Femur (tissue), 1 donor: ENCODE measurements at regions not wholly inside any gene's neighbourhood (a gene's known extent, or its start where the extent isn't known, plus 50 kb on each side); places are given as distances from the start of the nearest gene placed in this dataset.

Experiments
- DNase-seq: peaks from one replicate; pipeline ENCODE4 v3.0.0-alpha.2; 2017

DNA sequence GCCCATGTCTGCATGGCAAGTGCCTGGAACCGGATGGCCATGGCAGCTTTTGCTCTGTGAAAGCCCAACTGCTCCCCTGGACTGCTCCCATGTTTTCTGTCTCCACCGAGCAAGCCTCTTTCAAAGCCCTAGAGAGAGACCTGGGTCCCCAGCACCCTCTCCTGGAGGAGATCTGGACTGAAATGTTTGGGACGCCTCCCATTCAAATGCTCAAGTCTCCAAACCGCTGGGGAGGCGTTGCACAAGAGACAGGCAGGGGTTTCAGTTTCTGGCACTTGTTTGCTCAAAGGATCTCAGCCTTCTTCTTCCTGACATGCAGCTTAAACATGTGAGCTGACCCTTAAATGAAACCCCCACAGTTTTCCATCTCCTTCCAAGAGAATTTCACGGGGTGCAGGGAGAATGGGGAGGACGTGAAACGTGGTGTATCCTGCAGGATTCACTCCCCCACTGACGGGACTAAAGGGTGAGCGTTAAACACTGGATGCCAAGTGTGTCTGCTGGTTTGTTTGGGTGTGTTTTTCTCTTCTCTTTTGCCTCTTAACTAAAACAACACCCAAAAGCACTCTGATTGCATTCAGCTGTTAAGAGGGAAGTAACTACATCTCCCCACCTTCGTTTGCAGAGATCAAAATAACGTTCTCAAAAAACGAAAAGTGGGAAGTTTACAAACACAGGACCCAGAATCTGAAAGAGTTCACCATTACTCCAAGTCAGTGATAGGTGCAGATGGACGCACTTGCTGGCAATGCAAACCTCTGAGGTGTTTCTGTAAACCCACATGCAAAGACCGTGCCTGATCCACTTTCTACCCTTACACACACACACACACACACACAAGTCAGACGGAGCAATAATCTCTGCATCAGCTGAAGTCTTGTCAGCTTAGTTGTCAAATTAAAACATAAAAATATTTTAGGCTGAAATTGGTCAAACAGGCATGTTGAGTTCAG lies 256.9 kb downstream of the C16orf95 start:
- no peak for DNase-seq

- DNase-seq: no peak
These were observed 255.8 kb downstream of the C16orf95 start for GRCh38 chr16:87061243-87061920.

DNA sequence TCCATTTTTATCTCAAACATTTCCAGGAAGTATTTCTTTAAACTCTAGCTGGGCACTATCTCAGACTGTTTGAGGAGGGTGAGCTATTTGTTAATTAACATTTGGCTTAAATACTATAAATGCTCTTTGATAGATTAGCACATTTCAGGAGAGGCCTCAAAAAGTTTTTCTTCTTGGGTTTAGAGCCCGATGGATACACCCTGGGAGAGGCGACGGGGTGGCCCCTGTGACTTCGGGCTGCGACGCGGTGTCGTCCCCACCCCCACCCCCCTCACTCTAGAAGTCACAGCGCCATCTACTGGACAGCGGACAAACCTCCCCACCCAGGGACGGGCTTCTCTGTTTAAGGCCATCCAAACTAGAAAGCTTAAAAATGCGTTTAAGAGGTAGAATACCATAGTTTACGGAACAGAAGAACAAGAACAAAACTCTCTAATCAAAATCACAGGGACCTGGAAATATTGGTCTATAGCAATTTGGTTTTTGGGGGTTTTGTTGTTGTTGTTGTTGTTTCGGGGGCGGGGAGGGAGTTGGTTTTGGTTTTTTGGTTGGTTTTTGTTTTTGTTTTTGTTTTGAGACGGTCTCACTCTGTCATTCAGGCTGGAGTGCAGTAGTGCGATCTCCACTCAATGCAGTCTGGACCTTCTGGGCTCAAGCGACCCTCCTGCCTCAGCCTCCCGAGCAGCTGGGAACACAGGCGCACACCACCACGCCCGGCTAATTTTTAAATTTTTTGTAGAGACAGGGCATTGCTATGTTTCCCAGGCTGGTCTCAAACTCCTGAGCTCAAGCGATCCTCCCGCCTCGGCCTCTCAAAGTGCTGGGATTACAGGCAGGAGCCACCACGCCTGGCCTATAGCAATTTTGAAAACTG lies 254.4 kb downstream of the C16orf95 start:
- DNase-seq: peak; percentile 84

- no peak for DNase-seq
These were observed 253.6 kb downstream of the C16orf95 start for GRCh38 chr16:87063543-87063942.

GRCh38 chr16:87064731-87065445 lies 252.3 kb downstream of the C16orf95 start:
- no peak for DNase-seq

GRCh38 chr16:87065446-87066132 lies 251.6 kb downstream of the C16orf95 start:
- no peak for DNase-seq

DNA sequence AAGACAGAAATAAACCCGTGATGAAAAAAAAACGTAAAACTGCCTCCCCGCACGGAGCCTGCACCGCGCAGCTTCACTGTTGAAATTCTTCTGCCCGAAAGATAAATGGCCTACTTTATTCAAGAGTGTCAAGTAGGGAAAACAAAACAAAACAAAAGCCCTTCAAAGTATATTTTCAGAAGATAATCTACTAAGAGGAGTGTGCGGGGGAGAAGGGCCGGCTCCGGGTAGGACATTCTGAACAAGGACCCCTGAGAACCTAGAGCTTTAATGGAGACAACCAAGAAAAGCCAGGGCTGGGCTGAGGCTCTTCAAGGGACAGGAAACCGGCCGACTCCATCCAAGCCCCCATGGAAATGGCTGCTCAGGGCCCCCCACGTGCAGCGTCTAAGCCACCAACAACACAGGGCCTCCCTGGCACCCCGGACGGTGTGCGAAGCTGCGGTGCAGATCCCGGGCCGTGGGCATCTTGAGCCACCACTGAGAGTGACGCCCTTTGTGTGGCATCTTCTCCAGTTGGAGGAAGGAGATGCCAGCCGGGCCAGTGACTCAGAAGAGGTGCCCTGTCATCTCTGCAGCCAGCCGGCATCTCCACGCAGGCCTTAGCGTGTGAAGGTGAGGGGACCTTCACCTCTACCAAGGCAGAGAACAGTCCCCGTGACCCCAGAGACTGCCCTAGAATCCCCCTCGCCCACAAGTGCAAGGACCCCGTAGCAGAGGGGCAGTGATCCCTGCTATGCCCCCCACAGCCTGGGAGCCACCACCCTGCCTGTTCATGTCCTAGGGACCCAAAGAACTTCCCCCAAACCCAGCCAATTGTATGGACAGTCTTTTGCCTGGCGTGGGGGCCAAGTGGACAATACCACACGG lies 250.8 kb downstream of the C16orf95 start:
- DNase-seq: no peak

- no peak for DNase-seq
These were observed 250.1 kb downstream of the C16orf95 start for GRCh38 chr16:87067003-87067556.

DNA sequence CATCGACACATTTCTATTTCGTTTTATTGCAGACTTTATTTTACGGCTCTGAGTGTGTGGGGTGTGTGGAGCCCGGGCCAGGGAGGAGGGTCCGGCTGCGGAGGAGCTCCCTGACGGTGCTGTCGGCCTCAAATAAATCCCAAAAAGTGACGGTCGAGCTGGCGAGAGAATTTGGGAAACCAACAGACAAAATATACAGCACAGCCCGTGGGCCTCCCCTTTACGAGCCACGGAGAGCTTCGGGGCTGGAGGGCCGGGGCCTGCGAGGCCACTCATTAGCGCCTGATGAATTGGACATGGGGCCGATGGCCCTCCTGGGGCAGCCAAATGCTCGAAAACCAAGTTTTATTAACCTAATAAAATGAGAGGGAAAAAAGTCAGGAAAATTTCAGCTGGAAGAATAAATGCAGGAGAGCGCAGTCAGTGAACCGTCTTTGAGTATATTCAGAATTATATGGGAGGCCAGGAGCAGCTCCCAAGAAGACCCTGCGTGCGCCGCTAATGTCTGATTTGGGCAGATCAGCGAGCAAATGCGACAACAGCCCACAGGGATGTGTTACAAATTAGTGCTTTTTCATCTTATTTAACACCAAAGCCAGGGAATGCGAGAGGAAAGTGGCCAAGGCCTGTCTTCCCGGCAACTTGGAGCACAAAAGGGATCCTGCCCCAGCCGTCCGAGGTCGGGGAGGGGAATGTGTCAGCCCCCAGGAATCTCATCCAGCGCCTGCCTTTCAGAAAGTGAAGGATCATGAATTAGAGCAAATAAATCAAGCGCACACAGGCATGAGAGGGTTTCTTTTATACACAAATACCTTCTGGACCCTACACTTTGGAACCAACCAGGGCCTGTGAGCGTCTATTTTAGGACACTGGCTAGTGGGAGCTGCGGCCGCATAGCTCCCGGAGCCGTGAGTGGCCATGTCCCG lies 249.1 kb downstream of the C16orf95 start:
- DNase-seq: no peak

DNA sequence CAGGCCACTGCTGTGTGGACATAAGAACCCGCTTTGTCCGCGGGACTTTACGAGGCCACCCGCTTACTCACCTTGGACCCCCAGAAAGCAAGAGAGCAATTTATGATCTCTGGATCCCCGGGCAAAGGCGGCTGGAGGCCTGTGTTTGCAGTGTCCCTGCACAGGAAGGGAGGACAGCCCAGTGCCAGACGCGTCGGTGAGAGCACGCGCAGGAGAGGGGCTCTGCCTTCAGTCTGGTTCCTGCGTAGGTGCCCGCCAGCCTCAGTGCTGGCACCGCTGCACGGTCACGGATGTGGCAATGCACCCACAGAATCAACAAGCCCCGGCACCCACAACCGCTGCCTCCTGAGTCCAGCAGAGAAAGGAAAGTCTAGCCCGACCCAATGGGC lies 248.4 kb downstream of the C16orf95 start:
- DNase-seq: no peak

- no peak for DNase-seq
These were observed 246.5 kb downstream of the C16orf95 start for GRCh38 chr16:87070657-87071056.

DNA sequence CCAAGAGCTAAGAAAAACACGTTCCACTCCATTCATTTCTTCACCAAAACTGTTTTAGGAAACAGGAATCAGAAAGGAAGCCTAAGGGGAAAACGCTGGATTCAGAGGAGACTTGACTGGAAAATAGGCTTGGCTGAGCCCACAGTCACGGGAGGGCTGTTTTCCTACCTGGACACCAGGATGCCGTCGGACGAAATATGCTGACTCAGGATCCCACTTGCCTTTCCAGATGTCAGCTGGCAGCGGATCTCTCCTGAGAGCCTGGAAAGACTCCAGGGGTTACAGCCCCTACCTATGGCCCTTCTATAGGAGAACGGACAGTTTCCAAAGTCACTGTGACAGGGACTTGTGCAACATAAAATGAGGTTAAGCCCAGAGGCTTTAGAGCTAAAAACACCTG lies 245.1 kb downstream of the C16orf95 start:
- DNase-seq: no peak

DNA sequence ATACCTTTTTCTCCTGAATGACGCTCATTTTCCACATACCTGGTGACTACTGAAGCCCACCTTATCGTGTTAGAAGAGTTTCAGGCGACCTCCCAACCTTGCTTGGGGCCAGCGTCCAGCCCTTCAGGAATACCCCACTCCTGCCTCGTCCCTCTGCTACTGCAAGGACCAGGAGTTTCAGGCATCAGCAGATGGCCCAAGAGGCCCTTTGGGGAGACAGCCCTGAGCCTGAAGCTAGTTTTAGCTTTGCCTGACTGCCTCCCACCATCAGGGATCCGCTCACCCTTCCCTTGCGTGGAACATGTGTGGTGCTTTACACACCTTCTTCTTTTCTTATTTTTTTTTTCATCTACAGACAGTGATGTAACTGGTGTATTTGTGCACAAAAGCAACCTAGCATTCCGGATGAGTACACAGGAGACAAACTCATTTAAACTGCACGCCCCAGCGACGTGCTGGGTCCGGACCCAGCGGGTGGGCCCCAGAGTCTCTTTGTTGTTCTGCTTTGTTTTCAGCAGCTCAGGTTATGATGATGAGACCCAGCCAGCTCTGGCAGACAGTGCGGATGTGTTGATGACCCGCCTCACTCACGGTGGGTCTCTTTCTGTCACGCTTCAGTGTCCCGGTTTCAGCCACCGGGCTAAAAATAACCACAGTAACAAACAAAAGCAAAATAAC lies 242.4 kb downstream of the C16orf95 start:
- no peak for DNase-seq

DNA sequence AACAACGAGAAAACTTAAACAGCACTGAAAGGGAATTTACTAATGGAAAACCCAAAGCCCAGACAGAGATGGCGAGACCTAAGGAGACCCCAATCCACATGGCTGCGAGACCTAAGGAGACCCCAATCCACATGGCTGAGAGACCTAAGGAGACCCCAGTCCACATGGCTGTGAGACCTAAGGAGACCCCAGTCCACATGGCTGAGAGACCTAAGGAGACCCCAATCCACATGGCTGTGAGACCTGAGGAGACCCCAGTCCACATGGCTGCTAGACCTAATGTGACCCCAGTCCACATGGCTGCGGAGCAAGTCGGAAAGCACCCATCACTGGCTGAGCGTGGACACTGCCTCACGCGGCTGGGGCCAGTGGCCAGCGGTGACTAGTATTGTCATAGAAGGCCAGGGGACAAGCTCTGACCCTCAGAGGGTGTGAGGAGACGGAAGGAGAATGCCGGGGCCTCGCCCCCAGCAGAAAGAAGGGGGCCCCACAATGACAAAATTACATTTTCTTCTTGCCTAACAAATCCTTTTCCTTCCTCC lies 241.8 kb downstream of the C16orf95 start:
- DNase-seq: no peak

- DNase-seq: no peak
These were observed 240.8 kb downstream of the C16orf95 start for GRCh38 chr16:87076331-87076949.

GRCh38 chr16:87076950-87077749 lies 240.0 kb downstream of the C16orf95 start:
- peak; percentile 56 for DNase-seq

- no peak for DNase-seq
These were observed 239.5 kb downstream of the C16orf95 start for GRCh38 chr16:87077750-87078127.
